ENCODE measurements at regions not wholly inside any gene's neighbourhood (a gene's known extent, or its start where the extent isn't known, plus 50 kb on each side); places are given as distances from the start of the nearest gene placed in this dataset.
"Not testable (repeated sequence)": the region's sequence is repeated elsewhere in the genome, so short reads cannot be mapped to it uniquely, and the experiment has no call there.

DNA sequence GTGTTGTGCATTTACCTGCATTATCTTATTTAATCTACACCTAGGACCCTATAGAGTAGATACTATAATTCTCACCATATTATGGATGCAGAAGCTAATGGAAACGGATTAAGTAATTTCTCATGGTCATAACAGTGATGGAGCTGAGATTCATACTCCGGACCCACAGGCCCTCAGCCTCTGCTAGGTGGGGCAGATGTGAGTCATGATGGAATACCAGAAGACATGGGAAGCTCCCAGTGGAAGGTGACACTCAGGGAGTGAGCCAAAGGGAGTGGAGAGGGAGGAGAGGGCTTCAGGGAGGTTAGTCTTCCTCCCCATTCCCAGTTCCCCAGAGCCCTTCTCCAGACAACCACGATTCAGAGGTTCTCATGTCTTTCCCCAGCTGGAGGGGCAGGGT is 65.2 kb upstream of the GPR6 start:
- DNase-seq (ENCODE audit: low spot score) (no peak), ATAC-seq (no peak)
- intact Hi-C loops (cut with DNase I) = no loop called here

DNA sequence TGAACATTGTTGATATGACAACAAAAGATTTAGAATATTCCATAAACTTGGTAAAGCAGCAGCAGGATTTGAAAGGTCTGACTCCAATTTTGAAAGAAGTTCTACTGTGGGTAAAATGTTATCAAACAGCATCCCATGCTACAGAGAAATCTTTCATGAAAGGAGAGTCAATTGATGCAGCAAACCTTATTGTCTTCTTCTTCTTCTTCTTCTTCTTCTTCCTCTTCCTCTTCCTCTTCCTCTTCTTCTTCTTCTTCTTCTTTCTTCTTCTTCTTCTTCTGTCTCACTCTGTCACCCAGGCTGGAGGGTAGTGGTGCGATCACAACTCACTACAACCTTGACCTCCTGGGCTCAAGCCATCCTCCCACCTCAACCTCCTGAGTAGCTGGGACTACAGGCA is 62.4 kb upstream of the GPR6 start:
- ATAC-seq; intact Hi-C loops (cut with DNase I); DNase-seq (ENCODE audit: low spot score): not testable (repeated sequence)

DNA sequence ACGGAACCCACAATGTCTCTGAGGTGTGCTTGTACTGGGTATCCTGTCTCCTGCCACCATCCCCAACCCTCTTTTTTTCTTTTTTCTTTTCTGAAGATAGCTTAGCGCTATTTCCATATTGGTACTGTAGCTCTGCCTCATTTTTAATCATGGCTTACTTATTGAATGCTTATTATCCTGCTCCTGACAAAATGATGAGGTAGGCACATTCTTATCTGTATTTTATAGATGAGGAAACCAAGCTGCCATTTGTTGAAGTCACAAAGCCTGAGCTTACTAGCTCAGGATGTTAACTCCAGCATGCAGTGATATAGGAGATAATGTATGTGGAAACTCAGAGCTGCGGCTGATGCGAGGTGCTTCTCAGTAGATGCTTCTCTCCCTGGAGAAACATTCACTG is 61.4 kb upstream of the GPR6 start:
- ATAC-seq (no peak), DNase-seq (ENCODE audit: low spot score) (no peak)
- intact Hi-C loops (cut with DNase I) = no loop called here

DNA sequence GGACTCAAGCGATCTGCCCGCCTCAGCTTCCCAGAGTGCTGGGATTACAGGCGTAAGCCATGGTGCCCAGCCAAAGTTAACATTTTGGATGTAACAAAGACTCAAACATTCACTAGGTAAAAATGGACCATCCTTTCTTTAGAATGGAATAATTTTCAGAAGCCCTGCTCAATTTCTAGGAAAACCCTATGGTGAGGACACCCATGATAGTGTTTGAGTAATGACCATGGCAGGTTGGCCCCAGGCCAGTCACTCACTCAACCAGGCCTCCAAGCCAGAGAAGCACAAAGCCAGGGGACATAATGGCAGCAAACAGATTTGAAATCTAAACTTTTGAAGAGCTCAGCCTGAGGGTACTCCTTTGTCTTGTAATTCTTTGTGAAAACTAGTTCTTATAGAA is 59.9 kb upstream of the GPR6 start:
- intact Hi-C loops (cut with DNase I) = no loop called here

DNA sequence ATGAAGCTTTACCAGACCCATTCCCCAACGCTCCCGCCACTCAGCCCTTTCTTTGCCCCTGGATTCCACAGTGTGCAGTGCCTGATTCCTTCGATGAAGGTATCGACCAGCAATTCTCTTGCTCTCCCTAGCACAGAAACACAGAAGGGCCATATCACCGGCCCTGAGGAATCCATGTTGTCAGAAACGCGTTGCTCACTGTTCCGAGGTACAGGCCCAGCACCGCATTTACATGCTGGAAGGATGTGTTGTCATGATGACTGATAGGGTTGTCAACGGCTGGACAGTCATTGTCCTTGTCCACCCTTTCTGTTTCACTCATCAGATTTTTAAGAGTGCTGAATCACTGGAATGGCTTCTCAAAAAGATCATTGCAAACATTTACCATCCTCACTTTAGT is 57.2 kb upstream of the GPR6 start:
- ATAC-seq (no peak), DNase-seq (ENCODE audit: low spot score) (no peak)
- intact Hi-C loops (cut with DNase I) = no loop called here

More for the DNA sequence above, 59.9 kb upstream of the GPR6 start:
- no peak for DNase-seq (ENCODE audit: low spot score)
- no peak for ATAC-seq

DNA sequence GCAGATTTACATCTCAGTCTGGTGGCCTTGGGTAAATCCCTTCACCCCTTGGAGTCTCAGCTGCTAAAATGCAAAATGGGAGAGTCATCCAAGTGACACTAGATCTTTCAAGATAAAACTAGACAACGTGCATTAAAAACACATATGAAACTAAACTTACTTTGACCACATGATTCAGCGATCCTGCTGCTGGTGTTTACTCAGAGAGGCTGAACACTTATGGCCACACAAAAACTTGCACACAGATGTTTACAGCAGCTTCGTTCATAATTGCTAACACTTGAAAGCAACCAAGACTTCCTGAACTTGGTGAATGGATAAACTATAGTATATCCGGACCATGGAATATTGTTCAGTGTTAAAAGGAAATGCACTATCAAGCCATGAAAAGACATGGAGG is 55.3 kb upstream of the GPR6 start:
- DNase-seq (ENCODE audit: low spot score) (no peak), ATAC-seq (no peak)
- intact Hi-C loops (cut with DNase I) = no loop called here

DNA sequence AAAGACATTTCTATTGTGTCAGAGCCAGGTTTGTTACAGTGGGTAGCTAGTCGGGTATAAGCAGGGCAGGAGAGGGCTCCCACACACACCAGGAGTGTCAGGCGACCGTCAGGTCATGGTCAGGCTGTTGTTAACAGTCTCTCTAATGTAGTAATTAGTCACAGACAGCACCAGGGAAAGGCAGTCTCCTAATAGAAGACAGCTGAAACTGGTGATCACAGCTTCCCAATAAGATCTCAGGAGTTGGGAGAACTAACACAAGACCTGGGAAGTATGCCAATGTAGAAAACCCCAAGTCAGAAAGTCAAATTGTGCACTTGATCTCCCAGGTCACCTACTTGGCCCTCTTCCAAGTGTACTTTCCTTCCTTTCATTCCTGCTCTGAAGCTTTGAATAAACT is 53.0 kb upstream of the GPR6 start:
- intact Hi-C loops (cut with DNase I) = no loop called here
- ATAC-seq (no peak), DNase-seq (ENCODE audit: low spot score) (no peak)

DNA sequence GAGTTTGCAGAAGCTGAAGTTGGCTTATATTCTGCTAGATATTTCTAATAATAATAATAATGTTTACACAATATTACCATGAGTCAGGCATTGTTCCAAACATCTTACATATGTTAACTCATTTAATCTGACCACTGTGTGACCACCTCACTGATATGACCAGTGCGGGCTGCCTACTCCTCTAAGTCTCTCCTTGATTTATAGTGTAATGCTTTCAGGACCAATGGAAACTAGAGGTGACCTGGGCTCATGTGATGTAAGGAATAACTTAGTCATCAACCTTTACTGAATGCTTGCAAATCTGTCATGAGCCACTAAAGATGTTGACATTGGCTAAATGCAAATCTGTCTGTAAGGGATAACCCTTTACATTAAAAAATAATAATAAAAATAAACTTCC is 51.1 kb upstream of the GPR6 start:
- ATAC-seq (no peak), DNase-seq (ENCODE audit: low spot score) (no peak)
- intact Hi-C loops (cut with DNase I) = no loop called here
